ENCODE measurements at regions not wholly inside any gene's neighbourhood (a gene's known extent, or its start where the extent isn't known, plus 50 kb on each side); places are given as distances from the start of the nearest gene placed in this dataset.
"Not testable (repeated sequence)": the region's sequence is repeated elsewhere in the genome, so short reads cannot be mapped to it uniquely, and the experiment has no call there.

GRCh38 chr5:118519466-118519865 lies 468.9 kb downstream of the DTWD2 start:
- no peaks in the 10 kb centered on the region for H3K27me3 ChIP-seq (ENCODE audit: control insufficient read depth, insufficient read depth, low read length)
- no peak overlapping the region for H3K4me3 ChIP-seq (ENCODE audit: low read depth, low read length)
- no peak for TF ChIP-seq CTCF (IDR thresholded peaks at IDR 0.05; ENCODE audit: insufficient read depth, low read length, poor library complexity, severe bottlenecking)
- no peaks in the 10 kb centered on the region for H3K36me3 ChIP-seq (ENCODE audit: control insufficient read depth, insufficient read depth, low read length)
- no peak for DNase-seq (ENCODE audit: low read depth)

DNA sequence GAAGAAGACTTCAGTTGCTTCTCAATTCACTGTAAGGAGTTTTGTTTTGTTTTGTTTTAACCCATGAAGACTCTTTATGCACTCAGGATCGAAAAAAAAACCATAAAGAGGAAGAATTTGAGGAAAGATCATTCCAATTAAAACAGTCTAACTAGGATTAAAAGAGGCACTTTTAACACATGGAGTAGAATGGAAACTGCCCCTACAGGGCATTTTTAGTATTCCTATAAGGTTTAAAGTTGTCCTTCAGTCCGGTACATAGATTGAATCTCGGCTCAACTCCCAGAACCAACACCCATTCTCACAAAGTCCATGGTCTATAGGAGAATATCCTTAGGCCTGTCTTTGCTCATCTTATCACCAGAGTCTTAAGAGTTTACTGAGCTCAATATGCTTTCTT lies 469.6 kb downstream of the DTWD2 start:
- H3K27me3 ChIP-seq (ENCODE audit: control insufficient read depth, insufficient read depth, low read length) = no peaks in the 10 kb centered on the region
- no peaks in the 10 kb centered on the region for H3K36me3 ChIP-seq (ENCODE audit: control insufficient read depth, insufficient read depth, low read length)
- DNase-seq (ENCODE audit: low read depth) = no peak
- H3K4me3 ChIP-seq (ENCODE audit: low read depth, low read length) = no peak overlapping the region
- TF ChIP-seq CTCF (IDR thresholded peaks at IDR 0.05; ENCODE audit: insufficient read depth, low read length, poor library complexity, severe bottlenecking) = no peak

DNA sequence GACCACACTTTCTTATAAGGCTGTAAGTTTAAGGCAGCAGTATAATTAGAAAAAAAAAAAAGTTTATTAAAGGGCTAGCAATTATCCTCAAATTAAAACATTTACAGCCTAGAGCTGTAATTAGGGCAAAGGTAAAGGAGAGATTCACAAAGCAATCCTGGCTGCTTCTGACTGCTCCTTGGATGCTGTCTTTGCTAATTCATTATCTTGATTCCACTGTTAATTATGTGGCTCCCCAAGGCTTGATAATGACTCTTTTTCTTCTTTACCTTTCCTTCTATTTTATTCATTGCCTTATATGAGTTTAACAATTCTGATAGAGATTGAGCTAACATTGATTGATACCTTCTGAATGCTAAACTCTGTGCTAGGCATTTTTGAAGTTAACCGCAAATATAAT lies 476.5 kb downstream of the DTWD2 start:
- Histone ChIP-seq H3K36me3 (ENCODE audit: control insufficient read depth, insufficient read depth, low read length) (no peaks in the 10 kb centered on the region), H3K27me3 (ENCODE audit: control insufficient read depth, insufficient read depth, low read length) (no peaks in the 10 kb centered on the region), H3K4me3 (ENCODE audit: low read depth, low read length) (no peak overlapping the region)
- no peak for DNase-seq (ENCODE audit: low read depth)
- no peak for TF ChIP-seq CTCF (IDR thresholded peaks at IDR 0.05; ENCODE audit: insufficient read depth, low read length, poor library complexity, severe bottlenecking)

DNA sequence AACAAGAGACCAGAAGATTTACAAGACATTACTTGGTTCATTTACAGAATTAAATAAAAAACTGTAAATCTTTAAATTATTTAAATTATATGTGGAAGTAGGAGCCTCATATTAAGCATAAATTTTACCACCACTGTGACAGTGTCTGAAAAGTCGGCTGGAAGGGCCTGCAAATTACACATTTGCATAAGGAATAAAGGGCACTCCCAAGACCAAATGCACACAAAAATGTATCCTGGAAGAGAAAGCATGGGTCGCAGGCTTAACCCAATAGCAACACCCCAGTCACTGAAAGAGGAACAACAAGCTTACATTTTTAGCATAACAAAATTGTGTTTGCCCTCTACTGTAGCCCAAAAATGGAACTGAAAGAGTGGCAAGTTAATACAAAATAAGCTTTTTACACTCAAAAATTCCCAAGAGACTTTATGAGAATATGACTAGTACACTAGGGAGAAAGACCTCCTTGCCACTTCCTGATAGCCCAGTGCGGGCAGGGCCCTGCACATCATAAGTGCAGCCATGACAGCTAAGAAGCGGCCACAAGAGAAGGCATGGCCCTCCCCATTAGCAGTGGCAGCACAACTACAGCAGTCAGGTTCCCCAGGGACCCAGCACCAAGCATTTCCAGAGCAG lies 482.0 kb downstream of the DTWD2 start:
- no peaks in the 10 kb centered on the region for H3K36me3 ChIP-seq (ENCODE audit: control insufficient read depth, insufficient read depth, low read length)
- no peaks in the 10 kb centered on the region for H3K27me3 ChIP-seq (ENCODE audit: control insufficient read depth, insufficient read depth, low read length)
- no peak overlapping the region for H3K4me3 ChIP-seq (ENCODE audit: low read depth, low read length)
- no peak for TF ChIP-seq CTCF (IDR thresholded peaks at IDR 0.05; ENCODE audit: insufficient read depth, low read length, poor library complexity, severe bottlenecking)
- DNase-seq (ENCODE audit: low read depth) = no peak

GRCh38 chr5:118502232-118502631 lies 486.1 kb downstream of the DTWD2 start:
- not testable (repeated sequence) for H3K27me3 ChIP-seq (ENCODE audit: control insufficient read depth, insufficient read depth, low read length); DNase-seq (ENCODE audit: low read depth); H3K36me3 ChIP-seq (ENCODE audit: control insufficient read depth, insufficient read depth, low read length); H3K4me3 ChIP-seq (ENCODE audit: low read depth, low read length)

DNA sequence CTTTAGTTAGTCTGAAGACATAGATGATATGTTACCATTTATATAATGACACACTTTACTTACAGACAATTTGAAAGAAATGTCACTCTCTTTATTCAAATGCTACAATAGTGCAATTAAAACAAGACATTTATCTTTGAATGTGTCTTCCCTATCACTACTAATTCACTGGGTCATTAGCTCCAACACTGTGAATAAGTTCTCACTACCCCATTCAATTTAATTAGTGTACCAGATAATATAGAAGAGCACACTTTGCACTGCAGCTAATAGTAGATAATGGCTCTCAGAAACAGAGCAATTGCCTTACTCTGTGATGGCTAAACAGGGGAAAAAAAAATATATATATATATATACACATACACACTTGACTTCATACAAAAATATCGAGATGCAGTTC lies 497.0 kb downstream of the DTWD2 start:
- no peaks in the 10 kb centered on the region for H3K36me3 ChIP-seq (ENCODE audit: control insufficient read depth, insufficient read depth, low read length)
- H3K4me3 ChIP-seq (ENCODE audit: low read depth, low read length) = no peak overlapping the region
- no peak for DNase-seq (ENCODE audit: low read depth)
- TF ChIP-seq CTCF (IDR thresholded peaks at IDR 0.05; ENCODE audit: insufficient read depth, low read length, poor library complexity, severe bottlenecking) = no peak
- H3K27me3 ChIP-seq (ENCODE audit: control insufficient read depth, insufficient read depth, low read length) = no peaks in the 10 kb centered on the region

Measured in kidney epithelial cell (primary cell).